HG03066 (cell line): ENCODE measurements at regions not wholly inside any gene's neighbourhood (a gene's known extent, or its start where the extent isn't known, plus 50 kb on each side); places are given as distances from the start of the nearest gene placed in this dataset.

Source experiments
- ATAC-seq: cut with Tn5 transposase; IDR thresholded peaks from one replicate; pipeline ENCODE4 v1.9.1; 2021; ENCODE audit warnings: low read depth; ENCODE audit not compliant: unreplicated experiment

- no peak for ATAC-seq
Measured at GRCh38 chr5:93123127-93123526, 457.9 kb downstream of the NR2F1-AS1 start.

- no peak for ATAC-seq
Measured at GRCh38 chr5:93122446-93122845, 458.6 kb downstream of the NR2F1-AS1 start.

GRCh38 chr5:93120771-93121170 lies 460.2 kb downstream of the NR2F1-AS1 start:
- ATAC-seq = no peak

GRCh38 chr5:93120051-93120450 lies 461.0 kb downstream of the NR2F1-AS1 start:
- ATAC-seq = no peak

- no peak for ATAC-seq
Measured at GRCh38 chr5:93117751-93118531, 463.1 kb downstream of the NR2F1-AS1 start.

- ATAC-seq = no peak
Measured at GRCh38 chr5:93107805-93108520, 473.1 kb downstream of the NR2F1-AS1 start.

GRCh38 chr5:93107141-93107540 lies 473.9 kb downstream of the NR2F1-AS1 start:
- no peak for ATAC-seq

- ATAC-seq = no peak
Measured at GRCh38 chr5:93101661-93102060, 479.4 kb downstream of the NR2F1-AS1 start.

- no peak for ATAC-seq
Measured at GRCh38 chr5:93100976-93101375, 480.0 kb downstream of the NR2F1-AS1 start.

- no peak for ATAC-seq
Measured at GRCh38 chr5:93100428-93100827, 480.6 kb downstream of the NR2F1-AS1 start.

GRCh38 chr5:93099902-93100347 lies 481.1 kb downstream of the NR2F1-AS1 start:
- no peak for ATAC-seq

GRCh38 chr5:93096561-93096960 lies 484.5 kb downstream of the NR2F1-AS1 start:
- ATAC-seq = no peak

GRCh38 chr5:93092349-93093105 lies 488.5 kb downstream of the NR2F1-AS1 start:
- ATAC-seq = no peak

GRCh38 chr5:93090698-93091097 lies 490.3 kb downstream of the NR2F1-AS1 start:
- ATAC-seq = no peak

GRCh38 chr5:93088592-93089389 lies 492.2 kb downstream of the NR2F1-AS1 start:
- ATAC-seq = no peak

GRCh38 chr5:93087326-93087725 lies 493.7 kb downstream of the NR2F1-AS1 start:
- no peak for ATAC-seq

GRCh38 chr5:93082981-93083380 lies 498.0 kb downstream of the NR2F1-AS1 start:
- no peak for ATAC-seq

- no peak for ATAC-seq
Measured at GRCh38 chr5:93079046-93079445, 502.0 kb downstream of the NR2F1-AS1 start.

GRCh38 chr5:93078082-93079038 lies 502.7 kb downstream of the NR2F1-AS1 start:
- ATAC-seq = peak; percentile 63
